ENCODE measurements at regions not wholly inside any gene's neighbourhood (a gene's known extent, or its start where the extent isn't known, plus 50 kb on each side); places are given as distances from the start of the nearest gene placed in this dataset.
A peak's percentile ranks its signal among the peaks of the same experiment; 100 is the strongest.

DNA sequence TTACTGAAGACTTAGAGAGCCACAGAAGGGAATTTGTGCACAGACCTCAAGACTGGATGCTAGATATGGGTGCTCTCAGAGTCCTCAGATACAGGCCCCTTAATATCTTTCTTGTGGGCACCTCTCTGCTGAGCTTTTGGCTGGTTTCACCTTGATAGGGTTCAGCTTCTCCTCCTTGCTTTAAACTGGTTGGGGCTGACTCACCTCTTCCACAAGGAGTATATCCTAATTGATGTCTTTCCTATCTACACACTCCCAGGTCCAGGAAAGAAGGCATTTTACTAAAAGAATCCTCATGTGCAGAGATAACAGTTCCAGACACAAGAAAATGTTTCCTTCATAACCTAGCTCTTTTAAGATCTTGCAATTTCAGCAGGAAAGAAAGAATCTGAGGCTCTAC lies 284.4 kb downstream of the NDFIP2 start:
- DNase-seq, result no peak

DNA sequence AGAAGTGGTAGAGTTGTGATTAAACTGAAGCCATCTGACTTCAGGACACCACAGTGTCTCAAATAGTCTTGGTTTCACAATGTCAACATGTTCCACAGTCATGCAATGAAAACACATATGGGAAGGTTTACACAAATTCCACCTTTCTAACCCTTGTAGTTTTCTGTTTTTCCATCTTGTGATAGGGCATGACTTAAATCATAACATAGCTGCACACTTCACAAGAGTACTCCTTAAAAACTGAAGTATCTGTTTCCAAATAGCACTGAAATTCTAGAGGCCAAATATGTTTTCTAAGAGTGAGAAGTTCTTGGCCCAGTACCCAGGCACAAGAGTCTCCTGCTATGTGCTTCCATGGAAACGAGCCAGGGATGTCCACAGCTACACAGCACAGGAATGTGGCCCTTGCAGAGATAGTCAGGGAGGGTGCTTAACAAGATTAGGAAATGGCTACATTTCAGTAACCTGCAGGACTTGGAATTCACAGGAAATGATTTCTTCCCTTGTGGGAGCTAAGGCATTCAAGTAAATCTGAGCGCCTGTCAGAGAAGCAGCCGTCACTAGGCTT lies 269.1 kb downstream of the NDFIP2 start:
- peak in 1 of 2 experiments; percentile 12 for DNase-seq

DNA sequence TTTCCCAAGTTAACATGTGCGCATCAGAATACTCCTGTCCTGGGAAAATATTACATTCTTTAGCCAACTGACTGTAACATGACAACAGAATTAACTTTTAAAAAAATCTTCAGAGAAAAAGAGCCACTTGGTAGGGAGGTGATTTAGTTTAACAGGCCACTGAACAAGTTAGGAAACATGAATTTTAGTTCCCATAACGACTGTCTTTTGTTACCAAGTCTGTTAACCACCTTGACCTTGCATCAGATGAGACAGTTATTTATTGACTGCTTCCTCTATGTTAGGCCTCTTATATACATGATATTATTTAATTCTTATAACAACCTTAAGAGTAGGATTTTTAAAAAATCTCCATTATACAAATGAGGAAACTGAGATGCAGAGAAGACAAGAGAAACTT lies 268.6 kb downstream of the NDFIP2 start:
- DNase-seq, result no peak

DNA sequence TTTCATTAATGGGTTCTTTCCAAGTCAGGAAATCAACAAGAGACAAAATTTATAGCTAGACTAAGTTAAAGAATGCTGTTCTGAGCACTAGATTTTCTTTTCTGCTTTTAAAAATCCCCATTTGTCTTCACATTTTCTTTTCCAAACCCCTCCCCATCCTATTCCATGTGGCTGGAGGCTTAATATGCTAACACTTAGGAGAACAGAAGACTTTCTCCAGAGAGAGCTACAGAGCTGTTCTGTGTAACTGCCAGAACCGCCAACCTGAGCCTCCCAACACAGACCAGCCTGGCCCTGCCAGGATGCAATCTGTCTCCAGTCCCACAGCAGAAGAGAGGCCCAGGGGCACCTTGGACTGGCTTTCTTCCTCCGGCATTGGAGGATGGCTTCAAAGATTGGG lies 264.1 kb downstream of the NDFIP2 start:
- no peak for DNase-seq

DNA sequence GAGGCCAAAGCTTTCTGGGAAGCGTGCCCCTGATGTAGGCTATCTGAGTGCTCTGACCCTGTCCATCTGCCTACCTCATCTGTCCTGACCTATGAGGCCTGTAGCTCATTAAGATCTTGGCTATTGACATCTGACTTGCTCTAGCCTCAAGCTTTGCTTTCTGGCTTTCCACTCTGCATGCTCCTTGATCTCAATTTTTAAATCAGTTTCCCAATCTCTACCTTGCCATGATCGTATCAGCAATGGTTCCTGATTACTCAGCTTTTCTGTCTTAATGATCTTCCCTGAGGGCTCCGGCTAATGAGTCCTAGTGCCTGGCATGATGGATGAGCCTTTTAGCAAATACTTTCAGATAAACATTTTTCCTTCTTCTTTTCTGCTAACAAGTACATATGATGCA lies 262.0 kb downstream of the NDFIP2 start:
- DNase-seq, result no peak

DNA sequence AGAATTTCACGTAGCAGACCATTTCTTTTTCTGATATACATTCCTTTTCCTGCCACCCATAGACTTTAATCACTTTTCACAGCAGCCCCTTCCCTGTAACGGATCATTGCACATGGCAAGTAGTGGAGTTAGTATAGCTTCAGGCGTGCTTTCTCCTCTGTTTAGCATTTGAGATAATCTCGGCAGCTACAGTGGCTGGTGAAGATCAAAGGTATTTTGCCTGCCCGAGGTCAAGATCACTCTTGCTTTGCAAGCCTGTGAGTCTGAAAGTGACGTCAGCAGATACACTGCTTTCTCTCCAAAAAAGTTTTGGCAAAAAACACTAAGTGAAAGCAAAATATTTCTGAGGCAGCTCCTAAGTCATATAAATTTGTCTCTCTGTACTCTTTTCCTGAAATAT lies 260.0 kb downstream of the NDFIP2 start:
- DNase-seq, result no peak

DNA sequence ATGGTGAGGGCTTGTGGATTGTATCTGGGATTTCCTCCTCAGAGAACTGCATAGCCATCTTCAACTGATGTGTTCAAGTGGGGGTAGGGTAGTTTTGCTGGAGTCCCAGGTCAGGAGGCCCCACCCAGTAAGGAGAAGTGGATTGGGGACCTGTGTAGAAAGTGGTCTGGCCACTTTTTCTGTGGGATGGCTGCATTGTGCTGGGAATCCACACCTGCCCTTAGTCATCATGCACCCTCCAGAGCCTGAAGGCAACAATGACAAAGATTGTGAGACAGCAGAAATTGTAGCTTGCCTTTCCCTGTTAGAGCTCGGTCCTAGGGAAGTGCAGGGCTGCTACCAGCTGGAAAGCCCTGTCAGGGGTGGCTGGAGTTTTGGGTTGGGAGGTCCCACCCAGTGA lies 255.4 kb downstream of the NDFIP2 start:
- DNase-seq, result no peak

DNA sequence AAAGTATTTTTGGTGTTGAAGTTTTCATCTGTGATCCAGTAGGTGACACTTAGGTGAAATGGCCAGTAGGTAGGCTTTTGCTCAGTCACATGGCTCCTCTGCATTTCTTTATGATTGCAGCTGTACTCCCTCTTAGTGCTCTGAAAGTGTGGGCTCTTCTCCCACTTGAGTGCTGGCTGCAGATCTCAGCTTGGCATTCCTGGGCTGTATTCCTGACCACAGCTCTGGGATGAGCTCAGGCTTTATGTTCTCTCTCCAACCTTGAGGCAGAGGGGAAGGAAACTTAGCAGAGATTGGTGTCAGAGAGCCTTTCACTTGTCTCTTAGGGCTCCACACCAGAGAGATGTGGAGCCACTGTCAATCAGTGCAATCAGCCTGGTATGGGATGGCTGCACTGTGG lies 254.3 kb downstream of the NDFIP2 start:
- DNase-seq, result no peak

DNA sequence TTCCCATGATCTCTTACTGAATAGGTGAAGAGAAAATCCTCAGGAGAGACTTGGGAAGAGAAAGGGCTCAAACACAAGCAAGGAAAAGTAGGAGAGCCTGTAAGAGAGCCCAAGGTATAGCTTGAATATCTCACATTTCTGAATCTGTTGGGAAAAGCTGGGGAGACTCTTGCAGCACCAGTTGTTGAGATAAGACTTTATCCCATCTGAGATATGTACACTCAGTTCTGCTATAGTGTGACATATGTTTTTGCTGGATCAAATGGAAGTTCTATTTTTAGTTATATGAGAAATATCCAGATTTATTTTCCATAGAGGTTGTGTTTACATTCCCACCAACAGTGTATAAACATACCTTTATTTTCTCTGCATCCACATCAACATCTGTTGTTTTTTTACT lies 246.1 kb downstream of the NDFIP2 start:
- DNase-seq, result no peak

DNA sequence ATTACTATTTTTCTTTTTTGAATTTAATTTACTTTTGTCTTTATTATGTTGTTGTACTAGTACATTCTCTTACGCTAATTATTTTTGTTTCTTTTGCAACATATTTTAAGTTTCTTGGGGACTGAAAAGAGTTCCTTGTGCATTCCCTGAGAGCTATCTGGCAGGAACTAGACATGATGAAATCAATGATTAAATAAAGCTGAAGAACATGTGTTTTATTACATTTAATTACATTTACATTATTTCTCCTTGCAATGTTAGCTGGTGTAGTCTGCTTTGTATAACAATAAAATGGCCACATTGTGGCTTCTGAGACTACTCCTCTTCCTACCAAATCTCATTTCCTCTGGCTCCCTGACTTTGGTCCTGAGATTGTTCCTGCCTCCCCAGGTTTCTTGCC lies 244.9 kb downstream of the NDFIP2 start:
- no peak for DNase-seq

DNA sequence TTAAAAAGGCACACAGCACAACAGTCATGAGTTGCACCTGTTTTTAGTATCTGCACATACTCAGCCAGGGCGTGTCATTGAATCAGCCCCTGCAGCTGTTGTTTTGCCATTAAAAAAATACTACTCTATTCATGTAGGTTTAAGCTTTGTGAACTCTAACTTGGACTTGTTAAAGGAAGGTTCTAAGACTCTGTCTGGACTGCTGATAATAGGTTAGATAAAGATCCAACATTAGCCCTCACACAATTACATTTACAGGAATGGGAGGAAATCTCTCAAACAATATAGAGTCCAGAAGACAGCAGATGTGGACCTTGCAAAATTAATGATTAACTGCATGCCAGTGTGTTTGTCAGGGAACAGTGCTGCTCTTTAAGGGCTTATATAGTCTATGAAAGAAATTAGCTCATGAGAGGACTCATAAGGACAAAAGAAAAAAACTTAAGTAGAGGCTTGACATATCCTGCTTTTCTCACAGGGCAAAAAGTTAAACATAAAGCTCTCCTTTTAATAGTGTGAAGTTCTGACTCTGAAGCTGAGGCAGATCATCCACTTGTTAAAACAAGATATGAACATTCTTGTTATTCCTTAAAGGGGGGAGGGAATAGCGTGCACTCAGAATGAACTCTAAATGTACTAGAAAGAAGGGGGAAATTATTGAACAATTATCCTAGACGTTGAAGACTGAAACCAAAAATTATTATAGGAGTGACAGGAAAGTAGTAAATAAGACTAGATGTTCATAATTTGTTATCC lies 243.6 kb downstream of the NDFIP2 start:
- DNase-seq, result no peak

DNA sequence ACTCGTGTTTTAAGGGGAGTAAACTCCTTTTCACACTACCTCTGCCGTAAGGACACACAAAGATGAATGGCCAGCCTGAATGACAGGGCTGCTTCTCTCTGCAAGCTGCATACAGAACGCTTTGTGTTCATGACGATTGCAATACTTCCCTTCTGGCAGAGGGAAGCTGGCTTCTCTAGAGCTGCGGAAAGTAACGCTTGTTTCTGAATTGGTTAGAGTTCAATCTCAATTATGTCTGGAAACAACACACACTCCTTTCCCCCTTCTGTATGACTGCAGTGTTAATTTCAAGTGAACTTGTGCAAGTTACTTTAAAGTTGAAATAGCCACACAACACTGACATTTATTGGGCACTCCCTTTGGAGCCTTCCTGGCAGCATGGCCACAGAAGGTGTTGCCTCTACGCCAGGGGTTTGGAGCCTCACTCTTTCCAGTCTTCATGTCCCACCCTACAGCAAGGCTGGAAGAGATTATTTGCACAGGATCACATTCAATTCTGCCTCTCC lies 242.6 kb downstream of the NDFIP2 start:
- DNase-seq, result no peak

DNA sequence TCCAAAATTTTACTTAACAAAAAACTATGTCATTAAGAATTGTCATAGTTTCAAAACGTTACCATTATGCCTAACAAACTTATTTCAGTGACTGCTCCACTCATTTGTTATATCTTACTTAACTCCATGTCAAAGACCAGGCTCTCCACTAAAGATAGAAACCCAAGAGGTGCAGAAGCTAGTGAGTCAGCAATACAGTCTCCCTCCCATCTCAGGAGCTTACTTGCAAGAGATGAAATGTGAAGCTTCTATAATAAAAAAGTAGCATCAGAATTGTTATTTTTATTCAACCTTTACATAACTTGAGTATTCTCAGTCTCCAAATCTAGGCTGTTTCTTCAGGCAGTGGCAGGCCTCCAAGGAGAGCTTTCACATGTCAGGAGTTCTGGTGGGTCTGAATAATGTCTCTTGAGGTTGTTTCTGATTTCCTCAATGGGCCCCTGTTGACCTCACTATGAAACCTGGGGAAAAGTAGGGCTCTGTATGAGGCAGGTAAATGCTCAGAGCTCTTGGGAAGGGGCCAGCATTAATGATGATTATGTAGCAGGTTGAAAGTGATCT lies 242.0 kb downstream of the NDFIP2 start:
- DNase-seq, result no peak

DNA sequence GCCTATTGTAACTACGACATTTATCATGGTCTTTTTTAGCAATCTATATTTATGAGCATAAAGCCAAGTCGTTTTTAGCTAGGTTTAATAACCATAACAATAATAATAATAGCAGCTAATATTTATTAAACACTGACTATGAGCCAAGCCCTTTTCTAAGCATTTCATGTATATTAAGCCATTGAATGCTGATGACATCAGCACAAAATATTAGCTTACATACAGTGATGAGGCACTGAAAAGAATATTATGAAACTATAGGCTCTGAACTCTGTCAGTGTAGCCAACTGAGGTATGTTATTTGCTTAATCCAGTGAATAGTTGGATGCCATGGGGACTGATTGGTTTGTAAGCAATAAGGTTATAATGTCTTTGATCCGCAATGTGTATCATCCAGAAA lies 235.2 kb downstream of the NDFIP2 start:
- DNase-seq, result no peak

DNA sequence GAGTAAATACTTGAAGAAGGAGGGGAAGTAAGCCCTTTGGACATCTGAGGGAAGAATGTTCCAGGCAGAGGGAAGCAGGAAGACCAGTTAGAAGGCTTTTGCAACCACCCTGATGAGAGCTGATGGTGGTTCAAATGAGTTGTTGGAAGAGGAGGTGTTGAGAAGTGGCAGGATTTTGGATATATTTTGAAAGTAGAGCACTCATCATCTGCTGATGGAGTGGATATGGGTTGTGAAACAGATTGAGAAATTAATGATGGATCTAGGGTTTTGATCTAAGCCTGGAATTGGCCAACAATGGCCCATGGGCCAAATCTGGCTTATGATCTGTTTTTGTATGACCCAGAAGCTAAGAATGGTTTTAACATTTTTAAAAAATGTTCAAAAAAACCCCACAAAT lies 230.7 kb downstream of the NDFIP2 start:
- no peak for DNase-seq

DNA sequence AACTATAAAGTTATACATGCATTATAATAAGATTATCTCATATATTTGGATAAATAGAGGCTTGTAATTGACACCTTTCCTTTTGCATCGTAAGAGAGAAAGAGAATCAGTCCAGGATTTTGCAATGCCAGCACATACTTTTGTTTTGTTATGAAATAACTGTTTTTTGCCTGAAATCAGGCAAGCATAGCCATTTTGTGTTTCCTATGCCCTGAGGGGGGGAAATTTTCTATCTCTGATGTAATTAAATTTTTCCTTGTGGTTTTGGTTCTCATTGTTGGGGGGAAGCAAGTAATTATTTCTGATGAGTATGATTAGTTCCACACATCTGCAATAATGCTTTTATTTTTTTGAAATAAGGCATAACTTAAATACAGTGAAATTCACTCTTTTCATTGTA lies 229.4 kb downstream of the NDFIP2 start:
- no peak for DNase-seq

DNA sequence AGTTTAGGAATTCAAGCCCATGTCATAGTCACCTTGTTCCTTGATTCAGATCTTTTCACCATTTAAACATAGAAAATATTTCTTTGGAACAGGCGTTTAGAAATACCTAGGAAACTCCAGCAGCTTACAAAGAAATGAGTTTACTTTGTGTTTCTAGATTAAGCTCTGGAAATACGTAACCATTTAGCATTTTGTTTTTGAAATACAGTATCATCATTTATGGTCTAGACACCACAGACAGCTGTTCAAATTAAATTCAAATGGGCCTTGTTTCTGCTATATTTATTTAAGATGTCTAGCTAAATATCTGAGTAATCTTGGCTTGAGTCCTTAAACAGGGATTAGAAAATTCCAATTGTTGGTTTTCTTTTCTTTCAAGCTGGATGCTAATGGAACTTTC lies 228.5 kb downstream of the NDFIP2 start:
- no peak for DNase-seq

DNA sequence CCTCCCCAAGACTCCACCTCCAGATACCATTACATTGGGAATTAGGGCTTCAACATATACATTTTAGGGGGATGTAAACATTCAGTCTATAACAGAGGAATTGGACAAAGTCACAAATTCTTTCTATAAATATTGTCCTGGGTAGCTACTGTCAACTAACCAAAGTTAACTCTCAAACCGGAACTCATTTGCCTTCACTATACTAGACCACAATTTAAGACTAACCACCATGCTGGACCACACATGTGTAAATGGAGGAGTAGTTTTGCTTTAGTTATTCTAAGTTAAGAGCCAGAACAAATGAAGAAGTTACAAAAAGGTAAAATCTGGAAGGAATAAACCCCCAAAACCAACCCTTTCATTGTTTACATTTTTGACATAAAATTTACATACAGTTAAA lies 222.8 kb downstream of the NDFIP2 start:
- DNase-seq, result no peak

DNA sequence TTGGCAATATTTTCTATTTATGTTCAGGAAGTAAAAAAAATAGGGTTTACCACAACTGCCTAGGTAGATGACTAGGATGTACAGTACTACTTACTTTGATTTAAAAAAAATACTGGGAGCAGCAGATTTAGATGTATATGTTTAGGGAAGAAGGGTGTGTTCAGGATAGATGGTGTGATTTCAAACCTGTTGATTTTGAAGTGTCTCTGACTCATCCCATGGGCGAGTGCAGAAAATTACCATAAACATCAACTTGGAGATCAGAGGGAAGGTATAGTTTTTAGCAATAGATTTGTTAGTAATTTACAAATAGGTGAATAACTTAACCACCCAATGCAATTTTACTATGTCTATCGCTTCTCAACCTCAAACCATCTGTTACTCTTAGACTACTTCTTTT lies 214.8 kb downstream of the NDFIP2 start:
- DNase-seq, result no peak

DNA sequence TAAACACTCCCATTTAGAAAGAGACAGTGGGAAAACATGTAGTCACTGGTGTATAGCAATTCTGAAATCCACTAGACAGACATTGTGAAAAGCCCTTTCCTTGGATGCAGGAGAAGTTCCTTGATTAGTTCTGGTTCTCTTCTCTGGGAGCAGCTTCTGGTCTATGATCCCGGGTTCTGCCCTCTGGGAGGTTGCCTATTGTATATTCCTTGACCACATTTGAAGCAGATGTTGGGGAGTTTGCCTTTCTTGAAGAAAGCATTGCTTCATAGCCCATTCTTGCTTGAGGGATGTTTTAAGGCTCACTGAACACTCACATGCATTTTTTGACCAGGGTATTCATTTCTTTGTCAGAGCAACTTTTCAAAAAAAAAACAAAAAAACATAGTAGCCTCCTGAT lies 211.9 kb downstream of the NDFIP2 start:
- no peak for DNase-seq

DNA sequence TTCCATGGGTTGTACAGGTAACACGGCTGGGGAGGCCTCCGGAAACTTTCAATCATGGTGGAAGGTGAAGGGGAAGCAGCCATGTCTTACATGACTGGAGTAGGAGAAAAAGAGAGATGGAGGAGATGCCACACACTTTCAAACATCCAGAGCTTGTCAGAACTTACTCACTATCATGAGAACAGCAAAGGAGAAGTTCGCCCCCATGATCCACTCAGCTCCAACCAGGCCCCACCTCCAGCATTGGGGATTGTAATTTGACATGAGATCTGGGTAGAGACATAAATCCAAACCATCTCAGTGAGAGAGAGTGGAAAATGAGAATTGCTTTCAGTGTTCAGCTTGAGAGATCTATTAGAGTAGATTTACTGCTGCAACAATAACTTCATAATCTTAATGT lies 210.9 kb downstream of the NDFIP2 start:
- DNase-seq, result no peak

DNA sequence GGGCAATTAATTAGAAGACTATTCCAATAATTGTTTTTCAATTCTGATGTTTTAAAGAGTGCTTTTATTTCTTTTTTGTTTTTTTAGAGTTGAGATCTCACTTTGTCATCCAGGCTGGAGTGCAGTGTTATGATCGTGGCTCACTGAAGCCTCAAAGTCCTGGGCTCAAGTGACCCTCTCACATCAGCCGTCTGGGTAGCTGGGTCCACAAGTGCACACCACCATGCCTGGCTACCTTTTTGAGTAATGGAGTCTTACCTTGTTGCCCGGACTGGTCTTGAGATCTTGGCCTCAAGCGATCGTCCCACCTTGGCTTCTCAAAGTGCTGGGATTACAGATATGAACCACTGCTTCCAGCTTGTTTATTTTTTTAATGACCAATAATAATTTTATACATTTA lies 207.8 kb downstream of the NDFIP2 start:
- DNase-seq, result no peak

DNA sequence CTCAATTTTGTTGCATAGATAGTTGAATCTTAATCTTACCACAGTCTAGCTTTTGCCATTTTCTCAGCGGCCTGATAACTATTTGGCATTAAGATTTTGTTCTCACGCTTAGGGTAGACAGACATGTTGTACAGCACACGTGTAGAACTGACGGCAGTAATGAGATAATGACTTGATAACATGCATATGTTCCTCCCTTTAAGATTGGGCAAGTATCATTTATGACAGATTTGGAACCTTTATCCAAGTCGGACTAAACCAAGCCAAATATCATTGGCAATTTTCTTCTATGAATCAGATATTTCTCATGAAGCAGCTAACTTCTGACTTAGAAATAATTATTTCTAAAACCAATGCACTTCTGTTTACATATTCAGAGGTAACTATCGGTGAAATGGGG lies 205.5 kb downstream of the NDFIP2 start:
- DNase-seq, result no peak

DNA sequence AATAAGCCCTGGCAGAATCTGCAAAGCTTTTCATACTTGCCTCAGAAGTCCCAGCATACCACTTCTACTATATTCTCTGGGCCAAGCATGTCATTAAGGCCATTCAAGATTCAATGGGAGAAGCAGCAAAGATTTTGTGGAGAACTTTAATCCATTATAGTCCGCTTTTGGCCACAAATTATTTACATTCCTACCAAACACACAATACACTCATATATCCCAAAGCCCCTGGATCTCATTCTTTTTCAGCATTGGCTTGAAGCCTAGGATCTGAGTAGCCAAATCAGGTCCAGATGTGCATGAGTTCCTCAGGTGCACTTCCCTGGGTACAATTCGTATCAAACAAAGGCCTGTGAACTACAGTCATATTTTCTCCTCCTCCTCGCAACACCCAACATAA lies 203.4 kb downstream of the NDFIP2 start:
- DNase-seq, result no peak

DNA sequence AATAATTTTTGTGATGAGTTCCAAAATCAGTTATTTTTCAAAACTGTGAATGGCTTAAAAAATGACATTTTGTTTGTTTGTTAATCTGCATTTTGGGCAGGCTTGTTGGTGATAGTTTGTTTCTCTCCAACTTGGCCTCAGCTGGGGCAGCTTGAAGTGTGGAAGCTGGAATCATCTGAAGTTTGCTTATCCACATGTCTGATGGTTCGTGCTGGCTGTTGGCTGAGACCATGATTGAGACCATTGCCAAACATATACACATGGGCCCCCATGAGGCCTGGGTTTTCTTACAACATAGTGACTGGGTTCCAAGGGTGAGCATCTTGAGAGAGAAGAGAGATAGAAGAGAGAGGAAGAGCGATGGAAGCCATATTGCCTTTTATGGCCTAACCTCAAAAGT lies 201.2 kb downstream of the NDFIP2 start:
- DNase-seq, result no peak
